H1 (cell line): ENCODE measurements at regions not wholly inside any gene's neighbourhood (a gene's known extent, or its start where the extent isn't known, plus 50 kb on each side); places are given as distances from the start of the nearest gene placed in this dataset.

Experiments used
- BRCA1 ChIP-seq: IDR thresholded peaks from 2 replicates; pipeline ENCODE4 v1.6.1; 2012; ENCODE audit warnings: low read depth, low read length, improper control_type of control experiment
- CBX8 ChIP-seq: fragments of 300-800, 300-1000 bp; sonication (generic); IDR thresholded peaks from 2 replicates; pipeline ENCODE4 v1.7.1; 2016; ENCODE audit warnings: low read depth, low read length, borderline replicate concordance
- CEBPB ChIP-seq: IDR thresholded peaks from 2 replicates; pipeline ENCODE4 v1.6.1; 2012; ENCODE audit warnings: low read depth, low read length
- CREB1 ChIP-seq: IDR thresholded peaks from 2 replicates; pipeline ENCODE4 v1.6.1; 2012; ENCODE audit warnings: inconsistent platforms
- CTBP2 ChIP-seq: IDR thresholded peaks from 2 replicates; pipeline ENCODE4 v1.7.0; 2011; ENCODE audit warnings: borderline replicate concordance, mild to moderate bottlenecking, moderate library complexity, mixed read lengths, low read length; ENCODE audit not compliant: insufficient read depth, insufficient read length
- JUN ChIP-seq: IDR thresholded peaks from 2 replicates; pipeline ENCODE4 v1.6.1; 2011; ENCODE audit warnings: low read depth, mild to moderate bottlenecking, improper control_type of control experiment, low read length
- KDM1A ChIP-seq: fragments of 200-600, 300-600 bp; sonication (generic); IDR thresholded peaks from 2 replicates; pipeline ENCODE4 v1.7.1; 2016; ENCODE audit warnings: mild to moderate bottlenecking, low read length, borderline replicate concordance
- MAFK ChIP-seq: IDR thresholded peaks from 2 replicates; pipeline ENCODE4 v1.6.1; 2012; ENCODE audit warnings: low read depth, mild to moderate bottlenecking, improper control_type of control experiment, low read length
- MAX ChIP-seq: IDR thresholded peaks from 2 replicates; pipeline ENCODE4 v1.6.1; 2012; ENCODE audit warnings: inconsistent platforms
- NRF1 ChIP-seq: IDR thresholded peaks from 2 replicates; pipeline ENCODE4 v1.6.1; 2011; ENCODE audit warnings: mild to moderate bottlenecking, low read depth, low read length, improper control_type of control experiment
- SP1 ChIP-seq: IDR thresholded peaks from 2 replicates; pipeline ENCODE4 v1.6.1; 2011; ENCODE audit warnings: low read depth, low read length
- SP2 ChIP-seq: IDR thresholded peaks from 2 replicates; pipeline ENCODE4 v1.6.1; 2012; ENCODE audit warnings: mild to moderate bottlenecking, low read length, inconsistent platforms
- TEAD4 ChIP-seq: IDR thresholded peaks from 2 replicates; pipeline ENCODE4 v1.6.1; 2012; ENCODE audit warnings: low read depth, low read length, inconsistent platforms, mixed read lengths
- TF ChIP-seq, protein P1 (sequence below): fragments of 300-600 bp; sonication (generic); IDR thresholded peaks from 2 replicates; pipeline ENCODE4 v1.7.1; 2012; ENCODE audit warnings: low read length, moderate library complexity, mild to moderate bottlenecking, inconsistent platforms; ENCODE audit not compliant: insufficient replicate concordance

DNA sequence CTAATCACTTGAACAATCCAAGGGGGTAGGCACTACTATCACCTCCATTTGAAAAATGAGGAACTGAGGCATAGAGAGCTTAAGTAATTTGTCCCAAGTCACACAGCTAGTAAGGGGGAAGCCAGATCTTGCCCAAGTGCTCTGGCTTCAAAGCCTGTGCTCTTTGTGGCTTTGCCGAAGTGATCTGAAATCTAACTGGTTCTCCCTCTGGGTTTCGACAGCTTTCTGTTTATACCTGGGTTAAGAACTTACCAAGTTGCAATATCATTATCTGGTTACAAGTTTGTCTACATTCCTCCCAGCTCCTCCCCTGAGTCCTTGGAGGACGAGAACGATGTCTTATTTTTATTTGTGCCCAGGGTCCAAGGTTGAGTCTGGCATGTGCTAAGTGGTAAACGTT, 125.3 kb upstream of the RAI2 start (continued):
- TF ChIP-seq, protein P1, sequence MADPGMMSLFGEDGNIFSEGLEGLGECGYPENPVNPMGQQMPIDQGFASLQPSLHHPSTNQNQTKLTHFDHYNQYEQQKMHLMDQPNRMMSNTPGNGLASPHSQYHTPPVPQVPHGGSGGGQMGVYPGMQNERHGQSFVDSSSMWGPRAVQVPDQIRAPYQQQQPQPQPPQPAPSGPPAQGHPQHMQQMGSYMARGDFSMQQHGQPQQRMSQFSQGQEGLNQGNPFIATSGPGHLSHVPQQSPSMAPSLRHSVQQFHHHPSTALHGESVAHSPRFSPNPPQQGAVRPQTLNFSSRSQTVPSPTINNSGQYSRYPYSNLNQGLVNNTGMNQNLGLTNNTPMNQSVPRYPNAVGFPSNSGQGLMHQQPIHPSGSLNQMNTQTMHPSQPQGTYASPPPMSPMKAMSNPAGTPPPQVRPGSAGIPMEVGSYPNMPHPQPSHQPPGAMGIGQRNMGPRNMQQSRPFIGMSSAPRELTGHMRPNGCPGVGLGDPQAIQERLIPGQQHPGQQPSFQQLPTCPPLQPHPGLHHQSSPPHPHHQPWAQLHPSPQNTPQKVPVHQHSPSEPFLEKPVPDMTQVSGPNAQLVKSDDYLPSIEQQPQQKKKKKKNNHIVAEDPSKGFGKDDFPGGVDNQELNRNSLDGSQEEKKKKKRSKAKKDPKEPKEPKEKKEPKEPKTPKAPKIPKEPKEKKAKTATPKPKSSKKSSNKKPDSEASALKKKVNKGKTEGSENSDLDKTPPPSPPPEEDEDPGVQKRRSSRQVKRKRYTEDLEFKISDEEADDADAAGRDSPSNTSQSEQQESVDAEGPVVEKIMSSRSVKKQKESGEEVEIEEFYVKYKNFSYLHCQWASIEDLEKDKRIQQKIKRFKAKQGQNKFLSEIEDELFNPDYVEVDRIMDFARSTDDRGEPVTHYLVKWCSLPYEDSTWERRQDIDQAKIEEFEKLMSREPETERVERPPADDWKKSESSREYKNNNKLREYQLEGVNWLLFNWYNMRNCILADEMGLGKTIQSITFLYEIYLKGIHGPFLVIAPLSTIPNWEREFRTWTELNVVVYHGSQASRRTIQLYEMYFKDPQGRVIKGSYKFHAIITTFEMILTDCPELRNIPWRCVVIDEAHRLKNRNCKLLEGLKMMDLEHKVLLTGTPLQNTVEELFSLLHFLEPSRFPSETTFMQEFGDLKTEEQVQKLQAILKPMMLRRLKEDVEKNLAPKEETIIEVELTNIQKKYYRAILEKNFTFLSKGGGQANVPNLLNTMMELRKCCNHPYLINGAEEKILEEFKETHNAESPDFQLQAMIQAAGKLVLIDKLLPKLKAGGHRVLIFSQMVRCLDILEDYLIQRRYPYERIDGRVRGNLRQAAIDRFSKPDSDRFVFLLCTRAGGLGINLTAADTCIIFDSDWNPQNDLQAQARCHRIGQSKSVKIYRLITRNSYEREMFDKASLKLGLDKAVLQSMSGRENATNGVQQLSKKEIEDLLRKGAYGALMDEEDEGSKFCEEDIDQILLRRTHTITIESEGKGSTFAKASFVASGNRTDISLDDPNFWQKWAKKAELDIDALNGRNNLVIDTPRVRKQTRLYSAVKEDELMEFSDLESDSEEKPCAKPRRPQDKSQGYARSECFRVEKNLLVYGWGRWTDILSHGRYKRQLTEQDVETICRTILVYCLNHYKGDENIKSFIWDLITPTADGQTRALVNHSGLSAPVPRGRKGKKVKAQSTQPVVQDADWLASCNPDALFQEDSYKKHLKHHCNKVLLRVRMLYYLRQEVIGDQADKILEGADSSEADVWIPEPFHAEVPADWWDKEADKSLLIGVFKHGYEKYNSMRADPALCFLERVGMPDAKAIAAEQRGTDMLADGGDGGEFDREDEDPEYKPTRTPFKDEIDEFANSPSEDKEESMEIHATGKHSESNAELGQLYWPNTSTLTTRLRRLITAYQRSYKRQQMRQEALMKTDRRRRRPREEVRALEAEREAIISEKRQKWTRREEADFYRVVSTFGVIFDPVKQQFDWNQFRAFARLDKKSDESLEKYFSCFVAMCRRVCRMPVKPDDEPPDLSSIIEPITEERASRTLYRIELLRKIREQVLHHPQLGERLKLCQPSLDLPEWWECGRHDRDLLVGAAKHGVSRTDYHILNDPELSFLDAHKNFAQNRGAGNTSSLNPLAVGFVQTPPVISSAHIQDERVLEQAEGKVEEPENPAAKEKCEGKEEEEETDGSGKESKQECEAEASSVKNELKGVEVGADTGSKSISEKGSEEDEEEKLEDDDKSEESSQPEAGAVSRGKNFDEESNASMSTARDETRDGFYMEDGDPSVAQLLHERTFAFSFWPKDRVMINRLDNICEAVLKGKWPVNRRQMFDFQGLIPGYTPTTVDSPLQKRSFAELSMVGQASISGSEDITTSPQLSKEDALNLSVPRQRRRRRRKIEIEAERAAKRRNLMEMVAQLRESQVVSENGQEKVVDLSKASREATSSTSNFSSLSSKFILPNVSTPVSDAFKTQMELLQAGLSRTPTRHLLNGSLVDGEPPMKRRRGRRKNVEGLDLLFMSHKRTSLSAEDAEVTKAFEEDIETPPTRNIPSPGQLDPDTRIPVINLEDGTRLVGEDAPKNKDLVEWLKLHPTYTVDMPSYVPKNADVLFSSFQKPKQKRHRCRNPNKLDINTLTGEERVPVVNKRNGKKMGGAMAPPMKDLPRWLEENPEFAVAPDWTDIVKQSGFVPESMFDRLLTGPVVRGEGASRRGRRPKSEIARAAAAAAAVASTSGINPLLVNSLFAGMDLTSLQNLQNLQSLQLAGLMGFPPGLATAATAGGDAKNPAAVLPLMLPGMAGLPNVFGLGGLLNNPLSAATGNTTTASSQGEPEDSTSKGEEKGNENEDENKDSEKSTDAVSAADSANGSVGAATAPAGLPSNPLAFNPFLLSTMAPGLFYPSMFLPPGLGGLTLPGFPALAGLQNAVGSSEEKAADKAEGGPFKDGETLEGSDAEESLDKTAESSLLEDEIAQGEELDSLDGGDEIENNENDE, result no peak
- TF ChIP-seq BRCA1 (no peak), CBX8 (no peak), SP1 (no peak), JUN (no peak), MAX (no peak), SP2 (no peak), CREB1 (no peak), MAFK (no peak), NRF1 (no peak), CEBPB (no peak), TEAD4 (no peak), KDM1A (no peak), CTBP2 (no peak)
